ENCODE measurements at regions not wholly inside any gene's neighbourhood (a gene's known extent, or its start where the extent isn't known, plus 50 kb on each side); places are given as distances from the start of the nearest gene placed in this dataset.
A peak's percentile ranks its signal among the peaks of the same experiment; 100 is the strongest.

DNA sequence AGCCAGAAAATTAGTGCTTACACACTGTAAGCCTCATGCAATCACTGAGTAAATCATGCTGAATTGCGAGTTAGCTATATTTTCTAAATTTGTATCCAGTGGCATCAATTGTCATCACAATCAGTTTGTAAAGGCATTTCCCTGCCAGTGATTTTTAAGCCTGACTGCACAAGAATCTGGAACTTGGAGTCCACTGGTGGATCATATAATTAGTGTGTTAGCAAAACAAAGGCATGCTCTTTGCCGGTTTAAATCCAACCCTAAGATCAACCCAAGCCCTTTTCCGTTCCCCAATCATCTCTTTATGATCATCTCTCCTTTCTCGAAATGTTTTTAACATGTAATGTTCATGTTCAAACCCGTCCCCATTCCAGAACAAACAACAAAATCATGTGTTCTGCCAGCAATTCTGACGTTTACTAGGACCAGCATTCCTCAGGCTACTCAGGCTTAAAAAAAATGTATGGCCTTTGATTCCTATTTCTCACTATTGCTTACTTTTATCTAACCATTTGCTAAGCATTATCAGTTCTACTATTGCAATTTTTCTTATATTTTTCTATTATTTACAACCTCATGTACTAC, 649.2 kb downstream of the SORCS1 start:
- H3K9ac ChIP-seq (ENCODE audit: control insufficient read depth, extremely low read depth, insufficient read depth, low read length) = no peak overlapping the region
- peak overlapping the region; percentile 58 for H2AFZ ChIP-seq (ENCODE audit: control insufficient read depth, low read length)
- dilution Hi-C loops (cut with MboI; ENCODE audit: extremely low pct_ligation_motif_present, low sequenced_read_pairs) = no loop called here
- H3K36me3 ChIP-seq (ENCODE audit: control insufficient read depth in 2 of 2, extremely low read depth in 1 of 2, insufficient read depth in 2 of 2, low read length in 2 of 2) = no peaks in the 10 kb centered on the region
- no peak overlapping the region for H3K27ac ChIP-seq (ENCODE audit: control insufficient read depth, insufficient read depth, low read length)
- no peaks in the 10 kb centered on the region for H3K79me2 ChIP-seq (ENCODE audit: control insufficient read depth, insufficient read depth, low read length)
- no peak for TF ChIP-seq EZH2 (IDR thresholded peaks at IDR 0.05; ENCODE audit: low read length)
- TF ChIP-seq, protein P1, sequence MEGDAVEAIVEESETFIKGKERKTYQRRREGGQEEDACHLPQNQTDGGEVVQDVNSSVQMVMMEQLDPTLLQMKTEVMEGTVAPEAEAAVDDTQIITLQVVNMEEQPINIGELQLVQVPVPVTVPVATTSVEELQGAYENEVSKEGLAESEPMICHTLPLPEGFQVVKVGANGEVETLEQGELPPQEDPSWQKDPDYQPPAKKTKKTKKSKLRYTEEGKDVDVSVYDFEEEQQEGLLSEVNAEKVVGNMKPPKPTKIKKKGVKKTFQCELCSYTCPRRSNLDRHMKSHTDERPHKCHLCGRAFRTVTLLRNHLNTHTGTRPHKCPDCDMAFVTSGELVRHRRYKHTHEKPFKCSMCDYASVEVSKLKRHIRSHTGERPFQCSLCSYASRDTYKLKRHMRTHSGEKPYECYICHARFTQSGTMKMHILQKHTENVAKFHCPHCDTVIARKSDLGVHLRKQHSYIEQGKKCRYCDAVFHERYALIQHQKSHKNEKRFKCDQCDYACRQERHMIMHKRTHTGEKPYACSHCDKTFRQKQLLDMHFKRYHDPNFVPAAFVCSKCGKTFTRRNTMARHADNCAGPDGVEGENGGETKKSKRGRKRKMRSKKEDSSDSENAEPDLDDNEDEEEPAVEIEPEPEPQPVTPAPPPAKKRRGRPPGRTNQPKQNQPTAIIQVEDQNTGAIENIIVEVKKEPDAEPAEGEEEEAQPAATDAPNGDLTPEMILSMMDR (optimal IDR thresholded peaks at IDR 0.05 in 1 of 3, IDR thresholded peaks at IDR 0.05 in 1 of 3, conservative IDR thresholded peaks at IDR 0.05 in 1 of 3; ENCODE audit: extremely low read depth in 1 of 3, insufficient read depth in 2 of 3, low read length in 3 of 3) = no peak
- H3K4me2 ChIP-seq (ENCODE audit: control insufficient read depth, extremely low read depth, insufficient read depth, low read depth, low read length) = peak overlapping the region; percentile 27
- FAIRE-seq = peak; percentile 29
- no peaks in the 10 kb centered on the region for H3K27me3 ChIP-seq (ENCODE audit: control insufficient read depth, extremely low read depth, insufficient read depth, low read length)
- no peaks in the 10 kb centered on the region for H3K9me1 ChIP-seq (ENCODE audit: control insufficient read depth, extremely low read depth, insufficient read depth, low read length)
- no peaks in the 10 kb centered on the region for H4K20me1 ChIP-seq (ENCODE audit: control insufficient read depth, extremely low read depth, insufficient read depth, low read length)
- H3K4me1 ChIP-seq (ENCODE audit: control insufficient read depth, extremely low read depth, insufficient read depth, low read length) = peaks cover 3% of the 10 kb centered on the region
- DNase-seq (ENCODE audit: low read depth, low spot score) = no peak
- H3K4me3 ChIP-seq (ENCODE audit: control insufficient read depth in 2 of 3, extremely low read depth in 1 of 3, insufficient read depth in 2 of 3, low read depth in 1 of 3, low read length in 3 of 3) = no peak overlapping the region
- no peaks in the 10 kb centered on the region for H3K9me3 ChIP-seq (ENCODE audit: control insufficient read depth, low read depth, low read length)

DNA sequence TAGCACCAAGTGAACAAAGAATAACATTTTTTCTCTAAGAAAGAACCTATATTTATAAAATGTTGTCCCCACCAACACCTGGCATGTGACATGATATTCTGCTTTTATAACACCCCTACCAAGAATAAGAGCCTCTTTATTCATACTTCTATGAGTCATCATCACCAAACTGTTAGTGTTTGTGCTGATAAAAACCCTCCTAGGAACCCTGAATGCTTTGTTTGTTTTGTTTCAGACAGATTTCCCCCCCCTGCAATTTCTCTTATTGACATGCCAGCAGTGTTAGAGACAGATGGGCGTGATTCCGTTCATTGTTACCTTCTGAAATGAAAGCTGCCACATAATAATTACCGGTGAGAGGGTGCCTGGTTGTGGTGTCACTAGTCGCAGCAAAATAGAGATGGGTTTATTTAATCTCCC, 651.1 kb downstream of the SORCS1 start:
- no peaks in the 10 kb centered on the region for H3K79me2 ChIP-seq (ENCODE audit: control insufficient read depth, insufficient read depth, low read length)
- FAIRE-seq = no peak

More for the DNA sequence above, 651.1 kb downstream of the SORCS1 start:
- Histone ChIP-seq H3K4me3 (ENCODE audit: control insufficient read depth in 2 of 3, extremely low read depth in 1 of 3, insufficient read depth in 2 of 3, low read depth in 1 of 3, low read length in 3 of 3) (no peak overlapping the region), H4K20me1 (ENCODE audit: control insufficient read depth, extremely low read depth, insufficient read depth, low read length) (no peaks in the 10 kb centered on the region), H3K9ac (ENCODE audit: control insufficient read depth, extremely low read depth, insufficient read depth, low read length) (no peak overlapping the region), H3K27me3 (ENCODE audit: control insufficient read depth, extremely low read depth, insufficient read depth, low read length) (no peaks in the 10 kb centered on the region), H3K36me3 (ENCODE audit: control insufficient read depth in 2 of 2, extremely low read depth in 1 of 2, insufficient read depth in 2 of 2, low read length in 2 of 2) (no peaks in the 10 kb centered on the region), H2AFZ (ENCODE audit: control insufficient read depth, low read length) (no peak overlapping the region), H3K4me2 (ENCODE audit: control insufficient read depth, extremely low read depth, insufficient read depth, low read depth, low read length) (no peak overlapping the region), H3K9me3 (ENCODE audit: control insufficient read depth, low read depth, low read length) (no peaks in the 10 kb centered on the region), H3K9me1 (ENCODE audit: control insufficient read depth, extremely low read depth, insufficient read depth, low read length) (no peaks in the 10 kb centered on the region), H3K4me1 (ENCODE audit: control insufficient read depth, extremely low read depth, insufficient read depth, low read length) (peaks cover 3% of the 10 kb centered on the region), H3K27ac (ENCODE audit: control insufficient read depth, insufficient read depth, low read length) (no peak overlapping the region)
- no peak for TF ChIP-seq EZH2 (IDR thresholded peaks at IDR 0.05; ENCODE audit: low read length)
- TF ChIP-seq, protein P1 (optimal IDR thresholded peaks at IDR 0.05 in 1 of 3, IDR thresholded peaks at IDR 0.05 in 1 of 3, conservative IDR thresholded peaks at IDR 0.05 in 1 of 3; ENCODE audit: extremely low read depth in 1 of 3, insufficient read depth in 2 of 3, low read length in 3 of 3) = no peak
- DNase-seq (ENCODE audit: low read depth, low spot score) = no peak
- dilution Hi-C loops (cut with MboI; ENCODE audit: extremely low pct_ligation_motif_present, low sequenced_read_pairs) = no loop called here

Measured in keratinocyte (primary cell).